CD4-positive, alpha-beta T cell treated with Interferon alpha-2 for 1 hour (primary cell): ENCODE measurements at regions not wholly inside any gene's neighbourhood (a gene's known extent, or its start where the extent isn't known, plus 50 kb on each side); places are given as distances from the start of the nearest gene placed in this dataset.
A peak's percentile ranks its signal among the peaks of the same experiment; 100 is the strongest.

Source experiments
- DNase-seq, 2 donors: peaks; one replicate each; pipeline ENCODE4 v3.0.0-alpha.2; 2020 to 2022

- no peak for DNase-seq
Observed at GRCh38 chr4:140316799-140317198, 56.6 kb upstream of the SCOC start.

GRCh38 chr4:140315970-140316369 lies 57.5 kb upstream of the SCOC start:
- no peak for DNase-seq

- DNase-seq = no peak
Observed at GRCh38 chr4:140315438-140315837, 58.0 kb upstream of the SCOC start.

GRCh38 chr4:140315019-140315418 lies 58.4 kb upstream of the SCOC start:
- no peak for DNase-seq

- DNase-seq = no peak
Observed at GRCh38 chr4:140312100-140312499, 61.3 kb upstream of the SCOC start.

- no peak for DNase-seq
Observed at GRCh38 chr4:140311257-140311835, 62.1 kb upstream of the SCOC start.

GRCh38 chr4:140309124-140309870 lies 64.1 kb upstream of the SCOC start:
- DNase-seq = no peak

- no peak for DNase-seq
Observed at GRCh38 chr4:140308366-140309123, 64.9 kb upstream of the SCOC start.

- DNase-seq = no peak
Observed at GRCh38 chr4:140305053-140305452, 68.4 kb upstream of the SCOC start.

GRCh38 chr4:140304346-140304745 lies 69.1 kb upstream of the SCOC start:
- DNase-seq = no peak

GRCh38 chr4:140302151-140302859 lies 71.1 kb upstream of the SCOC start:
- DNase-seq = no peak

GRCh38 chr4:140300271-140300970 lies 73.0 kb upstream of the SCOC start:
- DNase-seq = peak in 1 of 2 donors; percentile 3

GRCh38 chr4:140298001-140298400 lies 75.4 kb upstream of the SCOC start:
- DNase-seq = no peak

- no peak for DNase-seq
Observed at GRCh38 chr4:140297221-140297570, 76.2 kb upstream of the SCOC start.

- DNase-seq = no peak
Observed at GRCh38 chr4:140296335-140297220, 76.9 kb upstream of the SCOC start.

GRCh38 chr4:140293979-140294378 lies 79.5 kb upstream of the SCOC start:
- DNase-seq = no peak

GRCh38 chr4:140291259-140291658 lies 82.2 kb upstream of the SCOC start:
- DNase-seq = no peak

- no peak for DNase-seq
Observed at GRCh38 chr4:140289486-140289885, 84.0 kb upstream of the SCOC start.

- no peak for DNase-seq
Observed at GRCh38 chr4:140286456-140286855, 87.0 kb upstream of the SCOC start.

- no peak for DNase-seq
Observed at GRCh38 chr4:140284456-140284855, 89.0 kb upstream of the SCOC start.

- no peak for DNase-seq
Observed at GRCh38 chr4:140281828-140282552, 91.5 kb upstream of the SCOC start.
